ENCODE measurements at regions not wholly inside any gene's neighbourhood (a gene's known extent, or its start where the extent isn't known, plus 50 kb on each side); places are given as distances from the start of the nearest gene placed in this dataset.
A peak's percentile ranks its signal among the peaks of the same experiment; 100 is the strongest.

DNA sequence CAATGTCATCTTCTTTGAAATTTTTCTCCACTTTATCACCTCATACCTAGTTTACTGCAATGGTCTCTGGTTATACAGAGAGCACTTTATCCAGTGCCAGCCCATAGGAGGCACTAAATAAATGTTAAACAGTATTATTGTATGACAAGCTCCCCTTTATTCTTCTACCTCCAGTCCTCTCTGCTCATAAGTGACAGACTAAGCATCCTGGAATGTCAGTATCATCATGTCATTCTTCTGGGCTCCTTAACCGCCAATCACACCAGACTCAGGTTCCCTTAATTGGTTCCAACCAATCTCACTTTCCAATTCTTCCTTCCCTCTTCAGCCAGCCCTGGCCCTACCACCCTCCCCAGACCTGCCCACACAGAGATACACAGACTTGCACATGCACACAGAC lies 93.1 kb downstream of the RPL27A start:
- no peak overlapping the region for H3K9ac ChIP-seq (ENCODE audit: low read length)
- H3K18ac ChIP-seq (ENCODE audit: low read length): peak overlapping the region; percentile 3
- H3K23ac ChIP-seq (ENCODE audit: low read length): no peak overlapping the region
- H2BK120ac ChIP-seq (ENCODE audit: insufficient read depth, low read length, poor library complexity): no peak overlapping the region
- H3K4me3 ChIP-seq (ENCODE audit: low read depth, low read length): no peak overlapping the region
- no peak overlapping the region for H4K12ac ChIP-seq (ENCODE audit: low read depth, low read length)
- no peak overlapping the region for H2BK5ac ChIP-seq (ENCODE audit: low read depth, low read length, poor library complexity)
- no peak overlapping the region for H3K27ac ChIP-seq (ENCODE audit: low read depth, low read length)
- H3K4ac ChIP-seq (ENCODE audit: low read depth, low read length): no peak overlapping the region
- no peak overlapping the region for H2AK5ac ChIP-seq (ENCODE audit: low read length)
- WGBS (ENCODE audit: extremely low coverage, insufficient coverage, insufficient read length): no CpG with 5 or more reads among the region's 1 CpG
- no peaks in the 10 kb centered on the region for H3K27me3 ChIP-seq (ENCODE audit: insufficient read depth, low read length)
- peaks cover 6 to 13% of the 10 kb centered on the region in 2 experiments for H3K4me1 ChIP-seq (ENCODE audit: control insufficient read depth in 1 of 2, insufficient read depth in 2 of 2, low read length in 2 of 2)
- H3K79me1 ChIP-seq (ENCODE audit: low read length): no peaks in the 10 kb centered on the region
- H2AFZ ChIP-seq (ENCODE audit: insufficient read depth, low read length, poor library complexity): no peak overlapping the region
- H3K9me3 ChIP-seq (ENCODE audit: insufficient read depth, low read depth, low read length): no peaks in the 10 kb centered on the region
- DNase-seq: no peak
- H3K36me3 ChIP-seq (ENCODE audit: control insufficient read depth in 1 of 2, insufficient read depth in 2 of 2, low read length in 2 of 2): no peaks in the 10 kb centered on the region
- no peak overlapping the region for H3K14ac ChIP-seq (ENCODE audit: low read length)
- H4K8ac ChIP-seq (ENCODE audit: low read depth, low read length): no peak overlapping the region
- no peak overlapping the region for H4K91ac ChIP-seq (ENCODE audit: low read depth, low read length)
- no peak overlapping the region for H3K4me2 ChIP-seq (ENCODE audit: low read length)
- no peak overlapping the region for H2BK12ac ChIP-seq (ENCODE audit: low read length)
- no peaks in the 10 kb centered on the region for H3K79me2 ChIP-seq (ENCODE audit: control insufficient read depth, insufficient read depth, low read length, poor library complexity)

DNA sequence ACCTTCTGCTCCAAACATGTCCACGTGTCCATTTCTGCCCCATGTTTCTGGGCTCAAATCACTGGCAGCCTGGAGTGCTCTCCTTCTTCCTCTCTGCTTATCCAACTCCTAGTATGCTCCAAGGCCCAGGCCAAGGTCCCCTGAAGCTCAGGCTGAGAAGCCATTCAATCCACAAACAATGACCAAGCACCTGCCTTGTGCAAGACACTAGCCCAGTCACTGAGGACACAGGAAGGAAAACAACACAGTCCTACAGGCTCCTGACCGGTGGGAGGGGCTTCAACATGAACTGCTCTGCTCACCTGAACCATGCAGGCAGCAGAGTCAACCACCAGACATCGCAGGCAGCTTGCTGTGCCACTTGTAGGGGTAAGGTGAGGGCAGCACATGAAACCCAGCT lies 93.6 kb downstream of the RPL27A start:
- WGBS (ENCODE audit: extremely low coverage, insufficient coverage, insufficient read length): no CpG with 5 or more reads among the region's 3 CpGs
- Histone ChIP-seq H3K9me3 (ENCODE audit: insufficient read depth, low read depth, low read length) (no peaks in the 10 kb centered on the region), H2BK12ac (ENCODE audit: low read length) (no peak overlapping the region), H3K18ac (ENCODE audit: low read length) (peak overlapping the region; percentile 3), H2AK5ac (ENCODE audit: low read length) (no peak overlapping the region), H4K12ac (ENCODE audit: low read depth, low read length) (no peak overlapping the region), H3K36me3 (ENCODE audit: control insufficient read depth in 1 of 2, insufficient read depth in 2 of 2, low read length in 2 of 2) (no peaks in the 10 kb centered on the region), H3K4me1 (ENCODE audit: control insufficient read depth in 1 of 2, insufficient read depth in 2 of 2, low read length in 2 of 2) (peaks cover 6 to 13% of the 10 kb centered on the region in 2 experiments), H3K23ac (ENCODE audit: low read length) (no peak overlapping the region), H2AFZ (ENCODE audit: insufficient read depth, low read length, poor library complexity) (no peak overlapping the region), H3K4ac (ENCODE audit: low read depth, low read length) (no peak overlapping the region), H3K4me3 (ENCODE audit: low read depth, low read length) (no peak overlapping the region), H4K8ac (ENCODE audit: low read depth, low read length) (no peak overlapping the region), H3K27ac (ENCODE audit: low read depth, low read length) (no peak overlapping the region), H3K79me2 (ENCODE audit: control insufficient read depth, insufficient read depth, low read length, poor library complexity) (no peaks in the 10 kb centered on the region), H3K27me3 (ENCODE audit: insufficient read depth, low read length) (no peaks in the 10 kb centered on the region), H3K79me1 (ENCODE audit: low read length) (no peaks in the 10 kb centered on the region), H3K4me2 (ENCODE audit: low read length) (no peak overlapping the region), H3K14ac (ENCODE audit: low read length) (no peak overlapping the region), H3K9ac (ENCODE audit: low read length) (no peak overlapping the region), H4K91ac (ENCODE audit: low read depth, low read length) (no peak overlapping the region), H2BK5ac (ENCODE audit: low read depth, low read length, poor library complexity) (no peak overlapping the region), H2BK120ac (ENCODE audit: insufficient read depth, low read length, poor library complexity) (no peak overlapping the region)
- no peak for DNase-seq

DNA sequence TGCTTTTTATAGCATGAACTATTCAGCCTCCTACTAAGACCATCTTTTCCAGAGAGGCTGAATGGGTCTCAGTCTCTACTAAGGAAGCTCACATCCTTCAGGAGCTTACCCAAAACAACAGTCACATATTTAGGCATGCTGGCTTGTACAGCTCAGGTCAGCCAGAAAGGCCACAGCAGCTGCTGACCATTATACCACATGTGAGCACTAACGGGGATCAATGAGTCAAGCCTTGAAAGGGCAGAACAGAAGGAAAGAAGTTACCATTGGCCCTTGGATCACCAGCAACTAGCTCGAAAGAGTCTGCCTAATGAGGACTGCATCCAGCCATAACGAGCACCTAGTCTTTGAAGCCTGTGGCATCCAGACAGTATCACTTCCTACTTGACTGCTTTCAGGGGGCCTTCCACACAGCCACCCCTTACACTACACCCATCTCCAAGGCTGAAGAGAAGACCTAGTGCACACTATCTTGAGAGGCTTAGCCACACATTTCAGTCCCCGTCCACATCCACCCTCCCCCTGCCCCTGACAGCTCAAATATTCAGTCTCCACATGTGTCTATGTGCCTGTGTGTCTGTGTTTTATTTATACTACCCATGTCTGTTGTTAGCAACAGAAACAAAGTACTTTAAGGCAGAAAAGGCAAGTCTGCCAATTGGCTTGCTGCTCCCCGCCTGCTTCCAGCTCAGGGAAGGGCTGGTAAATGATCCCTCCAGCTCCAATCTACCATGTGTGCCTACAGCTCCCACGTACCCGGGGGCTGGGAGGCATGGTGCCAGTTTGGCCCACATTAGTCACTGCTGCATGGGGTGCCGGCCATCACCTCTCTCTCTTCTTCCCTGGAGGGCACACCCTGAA lies 95.5 kb downstream of the RPL27A start:
- H3K9me3 ChIP-seq (ENCODE audit: insufficient read depth, low read depth, low read length): no peaks in the 10 kb centered on the region
- H4K91ac ChIP-seq (ENCODE audit: low read depth, low read length): no peak overlapping the region
- no peak overlapping the region for H2BK12ac ChIP-seq (ENCODE audit: low read length)
- H3K18ac ChIP-seq (ENCODE audit: low read length): no peak overlapping the region
- no peak overlapping the region for H3K4me2 ChIP-seq (ENCODE audit: low read length)
- no peak overlapping the region for H2BK5ac ChIP-seq (ENCODE audit: low read depth, low read length, poor library complexity)
- no peak overlapping the region for H3K9ac ChIP-seq (ENCODE audit: low read length)
- H4K8ac ChIP-seq (ENCODE audit: low read depth, low read length): no peak overlapping the region
- no peaks in the 10 kb centered on the region for H3K27me3 ChIP-seq (ENCODE audit: insufficient read depth, low read length)
- no peak overlapping the region for H4K12ac ChIP-seq (ENCODE audit: low read depth, low read length)
- H2BK120ac ChIP-seq (ENCODE audit: insufficient read depth, low read length, poor library complexity): no peak overlapping the region
- no CpG with 5 or more reads among the region's 8 CpGs for WGBS (ENCODE audit: extremely low coverage, insufficient coverage, insufficient read length)
- H2AK5ac ChIP-seq (ENCODE audit: low read length): no peak overlapping the region
- no peaks in the 10 kb centered on the region for H3K79me2 ChIP-seq (ENCODE audit: control insufficient read depth, insufficient read depth, low read length, poor library complexity)
- H3K4me3 ChIP-seq (ENCODE audit: low read depth, low read length): no peak overlapping the region
- no peak overlapping the region for H3K4ac ChIP-seq (ENCODE audit: low read depth, low read length)
- H2AFZ ChIP-seq (ENCODE audit: insufficient read depth, low read length, poor library complexity): no peak overlapping the region
- H3K23ac ChIP-seq (ENCODE audit: low read length): no peak overlapping the region
- H3K4me1 ChIP-seq (ENCODE audit: control insufficient read depth in 1 of 2, insufficient read depth in 2 of 2, low read length in 2 of 2): peaks cover 6 to 13% of the 10 kb centered on the region in 2 experiments
- H3K36me3 ChIP-seq (ENCODE audit: control insufficient read depth in 1 of 2, insufficient read depth in 2 of 2, low read length in 2 of 2): no peaks in the 10 kb centered on the region
- no peak overlapping the region for H3K14ac ChIP-seq (ENCODE audit: low read length)
- no peak for DNase-seq
- H3K27ac ChIP-seq (ENCODE audit: low read depth, low read length): no peak overlapping the region
- H3K79me1 ChIP-seq (ENCODE audit: low read length): no peaks in the 10 kb centered on the region

DNA sequence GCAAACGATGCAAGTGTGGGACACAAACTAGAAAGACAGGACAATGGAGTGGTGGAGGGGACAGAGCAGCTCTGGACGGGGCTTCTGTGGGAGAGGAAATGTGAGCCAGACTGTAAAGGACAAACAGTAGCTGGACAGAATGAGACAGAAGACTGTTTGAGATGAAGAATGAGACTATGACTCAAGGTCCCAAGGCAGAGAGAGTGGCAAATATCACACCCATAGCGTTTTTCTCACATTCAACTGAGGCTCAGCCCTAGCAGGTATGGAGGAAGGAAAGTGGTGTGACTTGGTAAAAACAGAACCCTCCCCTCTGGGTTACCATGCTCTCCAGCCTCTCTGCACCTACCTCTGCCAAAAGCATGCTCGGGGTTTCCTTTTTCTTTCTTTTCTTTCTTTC lies 96.5 kb downstream of the RPL27A start:
- Histone ChIP-seq H4K91ac (ENCODE audit: low read depth, low read length) (no peak overlapping the region), H3K4me1 (ENCODE audit: control insufficient read depth in 1 of 2, insufficient read depth in 2 of 2, low read length in 2 of 2) (peaks cover 6 to 13% of the 10 kb centered on the region in 2 experiments), H3K27me3 (ENCODE audit: insufficient read depth, low read length) (no peaks in the 10 kb centered on the region), H4K12ac (ENCODE audit: low read depth, low read length) (no peak overlapping the region), H2AFZ (ENCODE audit: insufficient read depth, low read length, poor library complexity) (no peak overlapping the region), H3K36me3 (ENCODE audit: control insufficient read depth in 1 of 2, insufficient read depth in 2 of 2, low read length in 2 of 2) (no peaks in the 10 kb centered on the region), H3K23ac (ENCODE audit: low read length) (no peak overlapping the region), H4K8ac (ENCODE audit: low read depth, low read length) (no peak overlapping the region), H3K79me2 (ENCODE audit: control insufficient read depth, insufficient read depth, low read length, poor library complexity) (no peaks in the 10 kb centered on the region), H3K79me1 (ENCODE audit: low read length) (no peaks in the 10 kb centered on the region), H2AK5ac (ENCODE audit: low read length) (no peak overlapping the region), H3K18ac (ENCODE audit: low read length) (no peak overlapping the region), H3K27ac (ENCODE audit: low read depth, low read length) (no peak overlapping the region), H3K4me3 (ENCODE audit: low read depth, low read length) (no peak overlapping the region), H2BK120ac (ENCODE audit: insufficient read depth, low read length, poor library complexity) (no peak overlapping the region), H3K9ac (ENCODE audit: low read length) (no peak overlapping the region), H3K4ac (ENCODE audit: low read depth, low read length) (no peak overlapping the region), H2BK12ac (ENCODE audit: low read length) (no peak overlapping the region), H3K9me3 (ENCODE audit: insufficient read depth, low read depth, low read length) (no peaks in the 10 kb centered on the region), H2BK5ac (ENCODE audit: low read depth, low read length, poor library complexity) (no peak overlapping the region), H3K14ac (ENCODE audit: low read length) (no peak overlapping the region), H3K4me2 (ENCODE audit: low read length) (no peak overlapping the region)
- no CpG with 5 or more reads among the region's 4 CpGs for WGBS (ENCODE audit: extremely low coverage, insufficient coverage, insufficient read length)
- no peak for DNase-seq

All from trophoblast cell (in vitro differentiated cells and primary cell).